HepG2 (cell line): ENCODE measurements at regions not wholly inside any gene's neighbourhood (a gene's known extent, or its start where the extent isn't known, plus 50 kb on each side); places are given as distances from the start of the nearest gene placed in this dataset.

Experiments
- ATAC-seq: fragments of 200-7000 bp; cut with Tn5 transposase; 3 replicates; pipeline ENCODE4 v1.9.1; 2020; ENCODE audit warnings: mild to moderate bottlenecking, moderate library complexity
- BruUV-seq: library from RNA; stranded (reverse); fragments of 400-500 nt; replicated peaks from 2 replicates; lab custom pipeline; 2021; lab: Mats Ljungman, UMichigan
- CTCF ChIA-PET: fragments of 300-600 bp; formaldehyde crosslinking; extraction: SDS; loops from one replicate; lab custom pipeline; 2021; ENCODE audit warnings: low total read pairs, inconsistent platforms, low intra/inter-chr PET ratio; lab: Yijun Ruan, JAX
- POLR2A ChIA-PET: fragments of 350-600 bp; sonication (Branson Sonifier 250); formaldehyde crosslinking; loops from one replicate; lab custom pipeline; 2020; ENCODE audit warnings: antibody characterized with exemption, inconsistent platforms; lab: Yijun Ruan, JAX
- DNase-seq: peaks from one replicate; pipeline ENCODE4 v3.0.0-alpha.2; 2015; ENCODE audit warnings: low spot score
- FAIRE-seq: peaks from 3 replicates; lab custom pipeline; 2011; peaks lifted over from hg19 to GRCh38; lab: Jason Lieb, UNC
- H2AFZ ChIP-seq: one replicate; pipeline ENCODE4 v1.6.1; 2011; ENCODE audit warnings: low read length, inconsistent platforms
- H3K27ac ChIP-seq: fragments of 300-600 bp; 3 replicates; pipeline ENCODE4 v1.8.0; 2011; ENCODE audit warnings: mixed run types, mild to moderate bottlenecking, mixed read lengths, low read length, inconsistent platforms; ENCODE audit not compliant: insufficient read depth; ENCODE audit errors: extremely low read length
- H3K27me3 ChIP-seq, 2 experiments: fragments of 200-600 bp in 1 of 2; 2 replicates in 1 of 2; 3 replicates in 1 of 2; pipeline versions ENCODE4 v1.6.0 to v1.8.0; 2011; ENCODE audit warnings: low read length in 2 of 2, mild to moderate bottlenecking in 2 of 2, moderate library complexity in 2 of 2, inconsistent platforms in 1 of 2; ENCODE audit not compliant: insufficient read depth in 2 of 2, control insufficient read depth in 1 of 2
- H3K36me3 ChIP-seq, 2 experiments: fragments of 200-600 bp in 1 of 2; replicated peaks in 1 of 2; 2 replicates in 1 of 2; 3 replicates in 1 of 2; pipeline versions ENCODE4 v1.5.1 to v1.8.0; 2011; ENCODE audit warnings: low read length in 2 of 2, inconsistent platforms in 1 of 2; ENCODE audit not compliant: insufficient read depth in 2 of 2, control insufficient read depth in 1 of 2
- H3K4me1 ChIP-seq: 2 replicates; pipeline ENCODE4 v1.5.1; 2012; ENCODE audit warnings: low read length, inconsistent platforms; ENCODE audit not compliant: insufficient read depth
- H3K4me2 ChIP-seq: 2 replicates; pipeline ENCODE4 v1.6.0; 2011; ENCODE audit warnings: low read depth, low read length, inconsistent platforms
- H3K4me3 ChIP-seq, 3 experiments: fragments of 200-600 bp in 1 of 3; sonication (generic), shearing (Covaris generic) in 1 of 3; replicated peaks in 1 of 3; 2 replicates each; pipeline ENCODE4 v1.5.1; 2011 to 2016; ENCODE audit warnings: low read length in 3 of 3, inconsistent platforms in 2 of 3, low read depth in 2 of 3, mild to moderate bottlenecking in 2 of 3, control low read depth in 1 of 3, mixed read lengths in 1 of 3; ENCODE audit not compliant: insufficient read depth in 1 of 3
- H3K79me2 ChIP-seq: one replicate; pipeline ENCODE4 v1.6.1; 2011; ENCODE audit warnings: low read length, inconsistent platforms; ENCODE audit not compliant: insufficient read depth
- H3K9ac ChIP-seq: 2 replicates; pipeline ENCODE4 v1.6.0; 2011; ENCODE audit warnings: mild to moderate bottlenecking, low read depth, low read length, inconsistent platforms; ENCODE audit not compliant: insufficient read depth
- H3K9me3 ChIP-seq: 2 replicates; pipeline ENCODE4 v1.5.1; 2012; ENCODE audit warnings: mild to moderate bottlenecking, low read length
- H4K20me1 ChIP-seq: 2 replicates; pipeline ENCODE4 v1.6.0; 2011; ENCODE audit warnings: inconsistent platforms, mild to moderate bottlenecking, low read length, moderate library complexity; ENCODE audit not compliant: insufficient read depth
- CHD4 ChIP-seq: fragments of 200-600 bp; sonication (generic); IDR thresholded peaks from 2 replicates; pipeline ENCODE4 v1.7.0; 2017; ENCODE audit warnings: mild to moderate bottlenecking, low read length, borderline replicate concordance
- ETV5 ChIP-seq: IDR thresholded peaks from 2 replicates; pipeline ENCODE4 v1.6.1; 2018; ENCODE audit warnings: missing biosample characterization, missing genetic modification reagents, inconsistent platforms, borderline replicate concordance
- HHEX ChIP-seq: IDR thresholded peaks from 2 replicates; pipeline ENCODE4 v1.6.1; 2016; ENCODE audit warnings: control low read depth
- HMG20A ChIP-seq: IDR thresholded peaks from 2 replicates; pipeline ENCODE4 v1.6.1; 2016; ENCODE audit warnings: borderline replicate concordance
- ISL2 ChIP-seq: sonication (generic); formaldehyde crosslinking; IDR thresholded peaks from 2 replicates; pipeline ENCODE4 v1.5.0; 2020; ENCODE audit warnings: missing genetic modification reagents
- MNT ChIP-seq: fragments of 450-650 bp; IDR thresholded peaks from 2 replicates; pipeline ENCODE4 v1.6.1; 2016
- NFKBIZ ChIP-seq: IDR thresholded peaks from 2 replicates; pipeline ENCODE4 v1.6.1; 2018; ENCODE audit warnings: missing genetic modification reagents, missing compliant biosample characterization
- RNF219 ChIP-seq: sonication (generic); formaldehyde crosslinking; IDR thresholded peaks from 2 replicates; pipeline ENCODE4 v1.5.0; 2020; ENCODE audit warnings: mild to moderate bottlenecking, missing genetic modification reagents
- SCMH1 ChIP-seq: sonication (generic); formaldehyde crosslinking; IDR thresholded peaks from 2 replicates; pipeline ENCODE4 v1.9.0; 2021; ENCODE audit warnings: missing genetic modification reagents, mild to moderate bottlenecking, borderline replicate concordance
- ZBED4 ChIP-seq: sonication (generic); formaldehyde crosslinking; IDR thresholded peaks from 2 replicates; pipeline ENCODE4 v1.4.0; 2020; ENCODE audit warnings: missing genetic modification reagents, borderline replicate concordance
- ZBTB37 ChIP-seq: sonication (generic); formaldehyde crosslinking; IDR thresholded peaks from 2 replicates; pipeline ENCODE4 v1.4.0; 2020; ENCODE audit warnings: mild to moderate bottlenecking, missing genetic modification reagents
- ZEB1 ChIP-seq: IDR thresholded peaks from 2 replicates; pipeline ENCODE4 v1.6.1; 2012; ENCODE audit warnings: mild to moderate bottlenecking, low read depth, inconsistent platforms; ENCODE audit not compliant: insufficient replicate concordance
- ZNF234 ChIP-seq: sonication (generic); formaldehyde crosslinking; conservative IDR thresholded peaks from 2 replicates; pipeline ENCODE4 v1.5.1; 2020; ENCODE audit warnings: mild to moderate bottlenecking, missing genetic modification reagents
- ZNF530 ChIP-seq: sonication (generic); formaldehyde crosslinking; IDR thresholded peaks from 2 replicates; pipeline ENCODE4 v1.5.0; 2020; ENCODE audit warnings: low read depth, mild to moderate bottlenecking, missing genetic modification reagents
- WGBS: methylation state at CpG from one replicate; pipeline ENCODE4 v1.1.6; 2017; ENCODE audit warnings: low lambda C conversion rate; 5-methylcytosine and 5-hydroxymethylcytosine counted together
- in situ Hi-C: cut with HindIII; loops from 2 replicates; pipeline ENCODE4 v1.10.0; 2017; ENCODE audit warnings: low pct_unique_long_range_greater_than_20kb; ENCODE audit not compliant: extremely low pct_ligation_motif_present
- intact Hi-C: fragments of 100-400 bp; cut with micrococcal nuclease; formaldehyde crosslinking; loops from one replicate; pipeline ENCODE4 v1.10.0; 2022; ENCODE audit not compliant: unreplicated experiment

GRCh38 chr2:18345848-18346247 is 214.6 kb downstream of the RDH14 start:
- TF ChIP-seq ZNF530 (CRISPR knock-in tag) (no peak), HHEX (CRISPR knock-in tag) (no peak), ISL2 (CRISPR knock-in tag) (no peak), NFKBIZ (CRISPR knock-in tag) (no peak), CHD4 (no peak), ZBTB37 (CRISPR knock-in tag) (no peak), SCMH1 (no peak), MNT (no peak), HMG20A (CRISPR knock-in tag) (no peak), RNF219 (CRISPR knock-in tag) (no peak), ZEB1 (no peak), ZBED4 (CRISPR knock-in tag) (no peak), ETV5 (no peak), ZNF234 (CRISPR knock-in tag) (no peak)
- TF ChIP-seq, all 625 proteins: peak for 0
- Histone ChIP-seq H3K4me1 (no peaks in the 10 kb centered on the region), H3K27ac (no peak overlapping the region), H3K4me3 (no peak overlapping the region), H3K4me2 (no peak overlapping the region), H2AFZ (no peak overlapping the region), H3K9ac (no peak overlapping the region), H3K27me3 (no peaks in the 10 kb centered on the region), H3K79me2 (no peaks in the 10 kb centered on the region), H3K9me3 (no peaks in the 10 kb centered on the region), H4K20me1 (no peaks in the 10 kb centered on the region), H3K36me3 (no peaks in the 10 kb centered on the region)
- intact Hi-C loops (no loop called here), in situ Hi-C loops (no loop called here)
- POLR2A ChIA-PET, result no interaction called here
- WGBS, result 30% methylated on average over 5 of the region's 5 CpGs
- DNase-seq, result no peak
- CTCF ChIA-PET, result no interaction called here
- BruUV-seq, result no TSS peak
- ATAC-seq, result peak; percentile 40; the same call in 2 of the 3 replicates
- FAIRE-seq, result no peak
